ENCODE measurements at regions not wholly inside any gene's neighbourhood (a gene's known extent, or its start where the extent isn't known, plus 50 kb on each side); places are given as distances from the start of the nearest gene placed in this dataset.
"Not testable (repeated sequence)": the region's sequence is repeated elsewhere in the genome, so short reads cannot be mapped to it uniquely, and the experiment has no call there.

- H3K27ac ChIP-seq (ENCODE audit: low read depth, low read length); CTCF ChIA-PET; intact Hi-C loops (cut with micrococcal nuclease); H3K9me3 ChIP-seq (ENCODE audit: control insufficient read depth in 2 of 3, low read length in 3 of 3); H3K27me3 ChIP-seq (ENCODE audit: control insufficient read depth in 2 of 2, insufficient read depth in 2 of 2, low read length in 2 of 2); H3K27ac Mint-ChIP-seq; POLR2A ChIA-PET; H3K36me3 ChIP-seq (ENCODE audit: control insufficient read depth in 2 of 3, insufficient read depth in 3 of 3, low read length in 3 of 3); H3K4me3 ChIP-seq (ENCODE audit: low read length); DNase-seq; ATAC-seq; H3K36me3 Mint-ChIP-seq; H3K4me1 Mint-ChIP-seq; H3K4me3 Mint-ChIP-seq; H3K4me1 ChIP-seq (ENCODE audit: control insufficient read depth in 2 of 2, insufficient read depth in 2 of 2, low read length in 2 of 2); H3K27me3 Mint-ChIP-seq: not testable (repeated sequence)
- peaks cover 0 to 21% (median 8%) of the 10 kb centered on the region in 11 donors for H3K9me3 Mint-ChIP-seq
Measured at GRCh38 chr9:103611950-103612349, 482.2 kb upstream of the SMC2 start.

GRCh38 chr9:103615994-103616393 lies 478.1 kb upstream of the SMC2 start:
- Histone ChIP-seq H3K4me1 (ENCODE audit: control insufficient read depth in 2 of 2, insufficient read depth in 2 of 2, low read length in 2 of 2) (no peaks in the 10 kb centered on the region), H3K4me3 (ENCODE audit: low read length) (no peak overlapping the region), H3K9me3 (ENCODE audit: control insufficient read depth in 2 of 3, low read length in 3 of 3) (no peaks in the 10 kb centered on the region), H3K27me3 (ENCODE audit: control insufficient read depth in 2 of 2, insufficient read depth in 2 of 2, low read length in 2 of 2) (no peaks in the 10 kb centered on the region), H3K27ac (ENCODE audit: low read depth, low read length) (no peak overlapping the region), H3K36me3 (ENCODE audit: control insufficient read depth in 2 of 3, insufficient read depth in 3 of 3, low read length in 3 of 3) (no peaks in the 10 kb centered on the region)
- no peak overlapping the region for H3K4me3 Mint-ChIP-seq
- H3K36me3 Mint-ChIP-seq: peaks cover 0 to 3% (median 0%) of the 10 kb centered on the region in 5 donors
- no peaks in the 10 kb centered on the region for H3K27me3 Mint-ChIP-seq
- no peak for DNase-seq
- H3K9me3 Mint-ChIP-seq: peaks cover 0 to 16% (median 5%) of the 10 kb centered on the region in 11 donors
- no peak for ATAC-seq
- H3K4me1 Mint-ChIP-seq: no peaks in the 10 kb centered on the region
- CTCF ChIA-PET: no interaction called here
- H3K27ac Mint-ChIP-seq: no peak overlapping the region
- intact Hi-C loops (cut with micrococcal nuclease): no loop called here
- POLR2A ChIA-PET: no interaction called here

- Histone ChIP-seq H3K4me1 (ENCODE audit: control insufficient read depth in 2 of 2, insufficient read depth in 2 of 2, low read length in 2 of 2) (no peaks in the 10 kb centered on the region), H3K36me3 (ENCODE audit: control insufficient read depth in 2 of 3, insufficient read depth in 3 of 3, low read length in 3 of 3) (no peaks in the 10 kb centered on the region), H3K27ac (ENCODE audit: low read depth, low read length) (no peak overlapping the region), H3K9me3 (ENCODE audit: control insufficient read depth in 2 of 3, low read length in 3 of 3) (no peaks in the 10 kb centered on the region), H3K27me3 (ENCODE audit: control insufficient read depth in 2 of 2, insufficient read depth in 2 of 2, low read length in 2 of 2) (no peaks in the 10 kb centered on the region), H3K4me3 (ENCODE audit: low read length) (no peak overlapping the region)
- DNase-seq (no peak), ATAC-seq (no peak)
- Mint-ChIP-seq H3K27ac (no peak overlapping the region), H3K4me1 (no peaks in the 10 kb centered on the region), H3K4me3 (no peak overlapping the region), H3K9me3 (peaks cover 0 to 16% (median 5%) of the 10 kb centered on the region in 11 donors), H3K27me3 (no peaks in the 10 kb centered on the region), H3K36me3 (peaks cover 0 to 3% (median 0%) of the 10 kb centered on the region in 5 donors)
- intact Hi-C loops (cut with micrococcal nuclease): no loop called here
- ChIA-PET CTCF (no interaction called here), POLR2A (no interaction called here)
Measured at GRCh38 chr9:103617046-103617445, 477.1 kb upstream of the SMC2 start.

GRCh38 chr9:103625161-103625804 lies 468.8 kb upstream of the SMC2 start:
- Mint-ChIP-seq H3K27ac (no peak overlapping the region), H3K4me1 (no peaks in the 10 kb centered on the region), H3K9me3 (peaks cover 0 to 7% (median 0%) of the 10 kb centered on the region in 11 donors), H3K36me3 (no peaks in the 10 kb centered on the region), H3K4me3 (no peak overlapping the region), H3K27me3 (no peaks in the 10 kb centered on the region)
- ChIA-PET CTCF (no interaction called here), POLR2A (no interaction called here)
- intact Hi-C loops (cut with micrococcal nuclease): no loop called here
- no peak overlapping the region for H3K4me3 ChIP-seq (ENCODE audit: low read length)
- no peak overlapping the region for H3K27ac ChIP-seq (ENCODE audit: low read depth, low read length)
- H3K4me1 ChIP-seq (ENCODE audit: control insufficient read depth in 2 of 2, insufficient read depth in 2 of 2, low read length in 2 of 2): no peaks in the 10 kb centered on the region
- DNase-seq (no peak), ATAC-seq (no peak)
- H3K9me3 ChIP-seq (ENCODE audit: control insufficient read depth in 2 of 3, low read length in 3 of 3): no peaks in the 10 kb centered on the region
- H3K27me3 ChIP-seq (ENCODE audit: control insufficient read depth in 2 of 2, insufficient read depth in 2 of 2, low read length in 2 of 2): no peaks in the 10 kb centered on the region
- H3K36me3 ChIP-seq (ENCODE audit: control insufficient read depth in 2 of 3, insufficient read depth in 3 of 3, low read length in 3 of 3): no peaks in the 10 kb centered on the region

- Histone ChIP-seq H3K36me3 (ENCODE audit: control insufficient read depth in 2 of 3, insufficient read depth in 3 of 3, low read length in 3 of 3) (no peaks in the 10 kb centered on the region), H3K4me1 (ENCODE audit: control insufficient read depth in 2 of 2, insufficient read depth in 2 of 2, low read length in 2 of 2) (no peaks in the 10 kb centered on the region), H3K27ac (ENCODE audit: low read depth, low read length) (no peak overlapping the region), H3K27me3 (ENCODE audit: control insufficient read depth in 2 of 2, insufficient read depth in 2 of 2, low read length in 2 of 2) (no peaks in the 10 kb centered on the region), H3K9me3 (ENCODE audit: control insufficient read depth in 2 of 3, low read length in 3 of 3) (no peaks in the 10 kb centered on the region), H3K4me3 (ENCODE audit: low read length) (no peak overlapping the region)
- POLR2A ChIA-PET: no interaction called here
- Mint-ChIP-seq H3K4me1 (no peaks in the 10 kb centered on the region), H3K27me3 (no peaks in the 10 kb centered on the region), H3K9me3 (peaks cover 0 to 9% (median 2%) of the 10 kb centered on the region in 11 donors), H3K36me3 (no peaks in the 10 kb centered on the region), H3K27ac (no peak overlapping the region), H3K4me3 (no peak overlapping the region)
- DNase-seq (no peak), ATAC-seq (no peak)
- intact Hi-C loops (cut with micrococcal nuclease): no loop called here
- CTCF ChIA-PET: no interaction called here
Measured at GRCh38 chr9:103627731-103628130, 466.4 kb upstream of the SMC2 start.

- no peaks in the 10 kb centered on the region for H3K36me3 ChIP-seq (ENCODE audit: control insufficient read depth in 2 of 3, insufficient read depth in 3 of 3, low read length in 3 of 3)
- no peak overlapping the region for H3K4me3 ChIP-seq (ENCODE audit: low read length)
- no peaks in the 10 kb centered on the region for H3K36me3 Mint-ChIP-seq
- H3K9me3 Mint-ChIP-seq: peaks cover 0 to 13% (median 0%) of the 10 kb centered on the region in 11 donors
- no peaks in the 10 kb centered on the region for H3K9me3 ChIP-seq (ENCODE audit: control insufficient read depth in 2 of 3, low read length in 3 of 3)
- DNase-seq: no peak
- POLR2A ChIA-PET: no interaction called here
- H3K27ac ChIP-seq (ENCODE audit: low read depth, low read length): no peak overlapping the region
- no peaks in the 10 kb centered on the region for H3K4me1 ChIP-seq (ENCODE audit: control insufficient read depth in 2 of 2, insufficient read depth in 2 of 2, low read length in 2 of 2)
- no peak for ATAC-seq
- intact Hi-C loops (cut with micrococcal nuclease): no loop called here
- no peak overlapping the region for H3K4me3 Mint-ChIP-seq
- CTCF ChIA-PET: no interaction called here
- H3K4me1 Mint-ChIP-seq: no peaks in the 10 kb centered on the region
- H3K27ac Mint-ChIP-seq: no peak overlapping the region
- no peaks in the 10 kb centered on the region for H3K27me3 Mint-ChIP-seq
- no peaks in the 10 kb centered on the region for H3K27me3 ChIP-seq (ENCODE audit: control insufficient read depth in 2 of 2, insufficient read depth in 2 of 2, low read length in 2 of 2)
Measured at GRCh38 chr9:103649086-103649485, 445.0 kb upstream of the SMC2 start.

- Mint-ChIP-seq H3K27me3 (no peaks in the 10 kb centered on the region), H3K4me3 (no peak overlapping the region), H3K4me1 (no peaks in the 10 kb centered on the region), H3K27ac (no peak overlapping the region), H3K36me3 (peaks cover 0 to 4% (median 0%) of the 10 kb centered on the region in 5 donors), H3K9me3 (peaks cover 3 to 41% (median 10%) of the 10 kb centered on the region in 11 donors)
- intact Hi-C loops (cut with micrococcal nuclease): no loop called here
- CTCF ChIA-PET: no interaction called here
- Histone ChIP-seq H3K36me3 (ENCODE audit: control insufficient read depth in 2 of 3, insufficient read depth in 3 of 3, low read length in 3 of 3) (no peaks in the 10 kb centered on the region), H3K9me3 (ENCODE audit: control insufficient read depth in 2 of 3, low read length in 3 of 3) (peaks cover 0 to 8% (median 0%) of the 10 kb centered on the region in 3 experiments), H3K27ac (ENCODE audit: low read depth, low read length) (no peak overlapping the region), H3K4me1 (ENCODE audit: control insufficient read depth in 2 of 2, insufficient read depth in 2 of 2, low read length in 2 of 2) (no peaks in the 10 kb centered on the region), H3K4me3 (ENCODE audit: low read length) (no peak overlapping the region), H3K27me3 (ENCODE audit: control insufficient read depth in 2 of 2, insufficient read depth in 2 of 2, low read length in 2 of 2) (no peaks in the 10 kb centered on the region)
- ATAC-seq: no peak
- POLR2A ChIA-PET: no interaction called here
- DNase-seq: no peak
Measured at GRCh38 chr9:103658156-103658555, 436.0 kb upstream of the SMC2 start.

Measured in naive thymus-derived CD4-positive, alpha-beta T cell (primary cell).